ENCODE measurements at regions not wholly inside any gene's neighbourhood (a gene's known extent, or its start where the extent isn't known, plus 50 kb on each side); places are given as distances from the start of the nearest gene placed in this dataset.

GRCh38 chr4:122100508-122100907 lies 51.6 kb upstream of the BLTP1 start:
- ATAC-seq (ENCODE audit: low read depth in 2 of 2) (no peak), DNase-seq (no peak)
- Mint-ChIP-seq H3K27me3 (peaks cover 35% of the 10 kb centered on the region), H3K27ac (no peak overlapping the region), H3K4me1 (peaks cover 0 to 5% (median under 1%) of the 10 kb centered on the region in 4 donors), H3K4me3 (no peak overlapping the region), H3K36me3 (no peaks in the 10 kb centered on the region), H3K9me3 (peaks cover 0 to 4% (median 0%) of the 10 kb centered on the region in 7 donors)
- H3K4me3 ChIP-seq (ENCODE audit: low read depth, low read length): no peak overlapping the region
- no peaks in the 10 kb centered on the region for H3K9me3 ChIP-seq (ENCODE audit: control insufficient read depth in 2 of 2, low read length in 2 of 2)
- H3K4me1 ChIP-seq (ENCODE audit: control insufficient read depth, insufficient read depth, low read length, poor library complexity, severe bottlenecking): no peaks in the 10 kb centered on the region
- H3K27ac ChIP-seq (ENCODE audit: insufficient read depth, low read length, poor library complexity, severe bottlenecking): no peak overlapping the region
- peaks cover 15% of the 10 kb centered on the region for H3K27me3 ChIP-seq (ENCODE audit: control insufficient read depth, insufficient read depth, low read length)
- H3K36me3 ChIP-seq (ENCODE audit: control insufficient read depth, insufficient read depth, low read length): no peaks in the 10 kb centered on the region

GRCh38 chr4:122099896-122100295 lies 52.2 kb upstream of the BLTP1 start:
- Mint-ChIP-seq H3K36me3 (no peaks in the 10 kb centered on the region), H3K4me3 (no peak overlapping the region), H3K4me1 (peaks cover 0 to 5% (median under 1%) of the 10 kb centered on the region in 4 donors), H3K27ac (no peak overlapping the region), H3K9me3 (peaks cover 0 to 6% (median 0%) of the 10 kb centered on the region in 7 donors), H3K27me3 (peaks cover 39% of the 10 kb centered on the region)
- peaks cover 15% of the 10 kb centered on the region for H3K27me3 ChIP-seq (ENCODE audit: control insufficient read depth, insufficient read depth, low read length)
- H3K36me3 ChIP-seq (ENCODE audit: control insufficient read depth, insufficient read depth, low read length): no peaks in the 10 kb centered on the region
- no peak for DNase-seq
- ATAC-seq (ENCODE audit: low read depth in 2 of 2): no peak
- no peak overlapping the region for H3K4me3 ChIP-seq (ENCODE audit: low read depth, low read length)
- H3K9me3 ChIP-seq (ENCODE audit: control insufficient read depth in 2 of 2, low read length in 2 of 2): no peaks in the 10 kb centered on the region
- no peaks in the 10 kb centered on the region for H3K4me1 ChIP-seq (ENCODE audit: control insufficient read depth, insufficient read depth, low read length, poor library complexity, severe bottlenecking)
- no peak overlapping the region for H3K27ac ChIP-seq (ENCODE audit: insufficient read depth, low read length, poor library complexity, severe bottlenecking)

GRCh38 chr4:122091836-122092405 lies 60.2 kb upstream of the BLTP1 start:
- ATAC-seq (ENCODE audit: low read depth in 2 of 2) (no peak), DNase-seq (no peak)
- Mint-ChIP-seq H3K9me3 (peaks cover 0 to 2% (median 0%) of the 10 kb centered on the region in 7 donors), H3K4me1 (peaks cover 0 to 5% (median 0%) of the 10 kb centered on the region in 4 donors), H3K36me3 (no peaks in the 10 kb centered on the region), H3K4me3 (no peak overlapping the region), H3K27ac (no peak overlapping the region), H3K27me3 (peaks cover 43% of the 10 kb centered on the region)
- no peaks in the 10 kb centered on the region for H3K27me3 ChIP-seq (ENCODE audit: control insufficient read depth, insufficient read depth, low read length)
- H3K36me3 ChIP-seq (ENCODE audit: control insufficient read depth, insufficient read depth, low read length): no peaks in the 10 kb centered on the region
- no peak overlapping the region for H3K27ac ChIP-seq (ENCODE audit: insufficient read depth, low read length, poor library complexity, severe bottlenecking)
- no peaks in the 10 kb centered on the region for H3K9me3 ChIP-seq (ENCODE audit: control insufficient read depth in 2 of 2, low read length in 2 of 2)
- H3K4me1 ChIP-seq (ENCODE audit: control insufficient read depth, insufficient read depth, low read length, poor library complexity, severe bottlenecking): no peaks in the 10 kb centered on the region
- H3K4me3 ChIP-seq (ENCODE audit: low read depth, low read length): no peak overlapping the region

- Histone ChIP-seq H3K9me3 (ENCODE audit: control insufficient read depth in 2 of 2, low read length in 2 of 2) (no peaks in the 10 kb centered on the region), H3K27me3 (ENCODE audit: control insufficient read depth, insufficient read depth, low read length) (no peaks in the 10 kb centered on the region), H3K4me3 (ENCODE audit: low read depth, low read length) (no peak overlapping the region), H3K27ac (ENCODE audit: insufficient read depth, low read length, poor library complexity, severe bottlenecking) (no peak overlapping the region), H3K36me3 (ENCODE audit: control insufficient read depth, insufficient read depth, low read length) (no peaks in the 10 kb centered on the region), H3K4me1 (ENCODE audit: control insufficient read depth, insufficient read depth, low read length, poor library complexity, severe bottlenecking) (no peaks in the 10 kb centered on the region)
- Mint-ChIP-seq H3K27me3 (peaks cover 41% of the 10 kb centered on the region), H3K36me3 (no peaks in the 10 kb centered on the region), H3K4me1 (peaks cover 0 to 3% (median 0%) of the 10 kb centered on the region in 4 donors), H3K4me3 (no peak overlapping the region), H3K9me3 (peaks cover 0 to 2% (median 0%) of the 10 kb centered on the region in 7 donors), H3K27ac (no peak overlapping the region)
- DNase-seq (no peak), ATAC-seq (ENCODE audit: low read depth in 2 of 2) (no peak)
Observed at GRCh38 chr4:122091397-122091796, 60.7 kb upstream of the BLTP1 start.

- H3K9me3 ChIP-seq (ENCODE audit: control insufficient read depth in 2 of 2, low read length in 2 of 2): no peaks in the 10 kb centered on the region
- H3K9me3 Mint-ChIP-seq: peaks cover 0 to 2% (median 0%) of the 10 kb centered on the region in 7 donors
- H3K27ac Mint-ChIP-seq: no peak overlapping the region
- no peaks in the 10 kb centered on the region for H3K4me1 Mint-ChIP-seq
- H3K27me3 Mint-ChIP-seq: peaks cover 38% of the 10 kb centered on the region
- no peaks in the 10 kb centered on the region for H3K36me3 ChIP-seq (ENCODE audit: control insufficient read depth, insufficient read depth, low read length)
- H3K27me3 ChIP-seq (ENCODE audit: control insufficient read depth, insufficient read depth, low read length): no peaks in the 10 kb centered on the region
- DNase-seq (no peak), ATAC-seq (ENCODE audit: low read depth in 2 of 2) (no peak)
- H3K4me3 Mint-ChIP-seq: no peak overlapping the region
- H3K27ac ChIP-seq (ENCODE audit: insufficient read depth, low read length, poor library complexity, severe bottlenecking): no peak overlapping the region
- no peaks in the 10 kb centered on the region for H3K4me1 ChIP-seq (ENCODE audit: control insufficient read depth, insufficient read depth, low read length, poor library complexity, severe bottlenecking)
- no peak overlapping the region for H3K4me3 ChIP-seq (ENCODE audit: low read depth, low read length)
- no peaks in the 10 kb centered on the region for H3K36me3 Mint-ChIP-seq
Observed at GRCh38 chr4:122090989-122091388, 61.1 kb upstream of the BLTP1 start.

- DNase-seq (no peak), ATAC-seq (ENCODE audit: low read depth in 2 of 2) (no peak)
- H3K4me3 Mint-ChIP-seq: no peak overlapping the region
- no peaks in the 10 kb centered on the region for H3K9me3 Mint-ChIP-seq
- H3K36me3 Mint-ChIP-seq: no peaks in the 10 kb centered on the region
- H3K27me3 ChIP-seq (ENCODE audit: control insufficient read depth, insufficient read depth, low read length): no peaks in the 10 kb centered on the region
- H3K4me3 ChIP-seq (ENCODE audit: low read depth, low read length): no peak overlapping the region
- H3K36me3 ChIP-seq (ENCODE audit: control insufficient read depth, insufficient read depth, low read length): no peaks in the 10 kb centered on the region
- H3K27ac ChIP-seq (ENCODE audit: insufficient read depth, low read length, poor library complexity, severe bottlenecking): no peak overlapping the region
- H3K27me3 Mint-ChIP-seq: peaks cover 22% of the 10 kb centered on the region
- H3K27ac Mint-ChIP-seq: no peak overlapping the region
- H3K9me3 ChIP-seq (ENCODE audit: control insufficient read depth in 2 of 2, low read length in 2 of 2): no peaks in the 10 kb centered on the region
- H3K4me1 ChIP-seq (ENCODE audit: control insufficient read depth, insufficient read depth, low read length, poor library complexity, severe bottlenecking): no peaks in the 10 kb centered on the region
- no peaks in the 10 kb centered on the region for H3K4me1 Mint-ChIP-seq
Observed at GRCh38 chr4:122086338-122087065, 65.6 kb upstream of the BLTP1 start.

- H3K27ac Mint-ChIP-seq: peak overlapping the region in 1 of 3 donors; percentile 35
- no peaks in the 10 kb centered on the region for H3K36me3 Mint-ChIP-seq
- ATAC-seq (ENCODE audit: low read depth in 2 of 2): no peak
- H3K4me1 ChIP-seq (ENCODE audit: control insufficient read depth, insufficient read depth, low read length, poor library complexity, severe bottlenecking): no peaks in the 10 kb centered on the region
- peaks cover 14% of the 10 kb centered on the region for H3K27me3 Mint-ChIP-seq
- no peak overlapping the region for H3K4me3 Mint-ChIP-seq
- H3K4me3 ChIP-seq (ENCODE audit: low read depth, low read length): no peak overlapping the region
- no peaks in the 10 kb centered on the region for H3K36me3 ChIP-seq (ENCODE audit: control insufficient read depth, insufficient read depth, low read length)
- H3K4me1 Mint-ChIP-seq: no peaks in the 10 kb centered on the region
- no peaks in the 10 kb centered on the region for H3K9me3 ChIP-seq (ENCODE audit: control insufficient read depth in 2 of 2, low read length in 2 of 2)
- DNase-seq: no peak
- H3K27me3 ChIP-seq (ENCODE audit: control insufficient read depth, insufficient read depth, low read length): no peaks in the 10 kb centered on the region
- H3K9me3 Mint-ChIP-seq: peaks cover 0 to 2% (median 0%) of the 10 kb centered on the region in 7 donors
- no peak overlapping the region for H3K27ac ChIP-seq (ENCODE audit: insufficient read depth, low read length, poor library complexity, severe bottlenecking)
Observed at GRCh38 chr4:122083989-122084388, 68.1 kb upstream of the BLTP1 start.

- H3K36me3 Mint-ChIP-seq: no peaks in the 10 kb centered on the region
- Histone ChIP-seq H3K27me3 (ENCODE audit: control insufficient read depth, insufficient read depth, low read length) (no peaks in the 10 kb centered on the region), H3K4me3 (ENCODE audit: low read depth, low read length) (no peak overlapping the region), H3K36me3 (ENCODE audit: control insufficient read depth, insufficient read depth, low read length) (no peaks in the 10 kb centered on the region), H3K9me3 (ENCODE audit: control insufficient read depth in 2 of 2, low read length in 2 of 2) (no peaks in the 10 kb centered on the region), H3K27ac (ENCODE audit: insufficient read depth, low read length, poor library complexity, severe bottlenecking) (no peak overlapping the region), H3K4me1 (ENCODE audit: control insufficient read depth, insufficient read depth, low read length, poor library complexity, severe bottlenecking) (no peaks in the 10 kb centered on the region)
- no peak for ATAC-seq (ENCODE audit: low read depth in 2 of 2)
- H3K4me1 Mint-ChIP-seq: no peaks in the 10 kb centered on the region
- H3K27me3 Mint-ChIP-seq: peaks cover 10% of the 10 kb centered on the region
- no peak overlapping the region for H3K27ac Mint-ChIP-seq
- no peak for DNase-seq
- peaks cover 0 to 2% (median 0%) of the 10 kb centered on the region in 7 donors for H3K9me3 Mint-ChIP-seq
- H3K4me3 Mint-ChIP-seq: no peak overlapping the region
Observed at GRCh38 chr4:122083351-122083750, 68.8 kb upstream of the BLTP1 start.
